ENCODE measurements at regions not wholly inside any gene's neighbourhood (a gene's known extent, or its start where the extent isn't known, plus 50 kb on each side); places are given as distances from the start of the nearest gene placed in this dataset.

DNA sequence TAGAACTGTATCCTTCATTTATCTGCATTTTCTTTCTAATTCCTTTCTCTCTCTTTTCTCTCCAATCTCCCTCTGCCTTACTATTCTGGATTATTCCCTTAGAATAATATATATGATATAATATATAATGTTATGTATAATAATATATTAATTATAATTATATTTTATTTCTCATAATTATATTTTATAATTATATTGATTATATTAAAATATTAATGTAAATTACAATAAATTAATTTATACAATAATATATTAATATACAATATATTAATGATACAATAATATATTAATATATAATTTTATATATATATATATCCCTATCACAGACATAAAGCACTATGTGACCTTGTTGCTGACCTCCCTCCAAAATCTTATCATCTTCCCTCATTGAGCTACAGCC, 661.3 kb upstream of the CHORDC1 start:
- TF ChIP-seq, protein P1, sequence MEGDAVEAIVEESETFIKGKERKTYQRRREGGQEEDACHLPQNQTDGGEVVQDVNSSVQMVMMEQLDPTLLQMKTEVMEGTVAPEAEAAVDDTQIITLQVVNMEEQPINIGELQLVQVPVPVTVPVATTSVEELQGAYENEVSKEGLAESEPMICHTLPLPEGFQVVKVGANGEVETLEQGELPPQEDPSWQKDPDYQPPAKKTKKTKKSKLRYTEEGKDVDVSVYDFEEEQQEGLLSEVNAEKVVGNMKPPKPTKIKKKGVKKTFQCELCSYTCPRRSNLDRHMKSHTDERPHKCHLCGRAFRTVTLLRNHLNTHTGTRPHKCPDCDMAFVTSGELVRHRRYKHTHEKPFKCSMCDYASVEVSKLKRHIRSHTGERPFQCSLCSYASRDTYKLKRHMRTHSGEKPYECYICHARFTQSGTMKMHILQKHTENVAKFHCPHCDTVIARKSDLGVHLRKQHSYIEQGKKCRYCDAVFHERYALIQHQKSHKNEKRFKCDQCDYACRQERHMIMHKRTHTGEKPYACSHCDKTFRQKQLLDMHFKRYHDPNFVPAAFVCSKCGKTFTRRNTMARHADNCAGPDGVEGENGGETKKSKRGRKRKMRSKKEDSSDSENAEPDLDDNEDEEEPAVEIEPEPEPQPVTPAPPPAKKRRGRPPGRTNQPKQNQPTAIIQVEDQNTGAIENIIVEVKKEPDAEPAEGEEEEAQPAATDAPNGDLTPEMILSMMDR (IDR thresholded peaks at IDR 0.05; ENCODE audit: low read depth, low read length), result no peak
- TF ChIP-seq EZH2phosphoT487 (IDR thresholded peaks at IDR 0.05; ENCODE audit: low read depth), result no peak
